ENCODE measurements at regions not wholly inside any gene's neighbourhood (a gene's known extent, or its start where the extent isn't known, plus 50 kb on each side); places are given as distances from the start of the nearest gene placed in this dataset.

GRCh38 chr6:100167585-100167984 lies 173.6 kb upstream of the MCHR2 start:
- H3K9me3 Mint-ChIP-seq (ENCODE audit: insufficient read depth), result no peaks in the 10 kb centered on the region
- H4K20me1 ChIP-seq (ENCODE audit: control insufficient read depth, insufficient read depth, low read length, poor library complexity, severe bottlenecking), result no peaks in the 10 kb centered on the region
- H2AFZ ChIP-seq (ENCODE audit: insufficient read depth, low read depth, low read length, poor library complexity, severe bottlenecking), result no peak overlapping the region
- DNase-seq, result no peak
- H3K9ac ChIP-seq (ENCODE audit: low read length), result no peak overlapping the region
- TF ChIP-seq EZH2 (IDR thresholded peaks at IDR 0.05; ENCODE audit: borderline replicate concordance, insufficient read depth, low read depth, low read length, poor library complexity, severe bottlenecking) (no peak), CTCF (IDR thresholded peaks at IDR 0.05) (no peak)
- H3K79me2 ChIP-seq (ENCODE audit: control insufficient read depth, insufficient read depth, low read length), result no peaks in the 10 kb centered on the region
- ChIA-PET CTCF (no interaction called here), POLR2A (no interaction called here)
- no peaks in the 10 kb centered on the region for H3K27me3 ChIP-seq (replicated peaks in 1 of 4; ENCODE audit: control extremely low read depth in 1 of 4, control insufficient read depth in 3 of 4, insufficient read depth in 4 of 4, low read length in 3 of 4)
- H3K27ac ChIP-seq (ENCODE audit: low read length in 2 of 2), result no peak overlapping the region
- no peaks in the 10 kb centered on the region for H3K4me1 Mint-ChIP-seq
- no peak overlapping the region for H3K4me3 ChIP-seq (ENCODE audit: control extremely low read depth in 1 of 5, extremely low read depth in 1 of 5, insufficient read depth in 1 of 5, low read depth in 2 of 5, low read length in 4 of 5)
- H3K4me2 ChIP-seq (replicated peaks; ENCODE audit: low read depth, low read length, poor library complexity, severe bottlenecking), result no peak overlapping the region
- H3K27ac Mint-ChIP-seq, result no peak overlapping the region
- H3K9me3 ChIP-seq (ENCODE audit: control extremely low read depth in 1 of 3, control insufficient read depth in 2 of 3, insufficient read depth in 1 of 3, low read length in 2 of 3), result no peaks in the 10 kb centered on the region
- H3K4me1 ChIP-seq (ENCODE audit: control insufficient read depth in 2 of 2, insufficient read depth in 2 of 2, low read length in 2 of 2), result no peaks in the 10 kb centered on the region
- intact Hi-C loops (cut with micrococcal nuclease), result no loop called here
- H3K4me3 Mint-ChIP-seq, result no peak overlapping the region
- no peaks in the 10 kb centered on the region for H3K36me3 ChIP-seq (replicated peaks in 1 of 2; ENCODE audit: control extremely low read depth in 1 of 2, control insufficient read depth in 1 of 2, extremely low read depth in 1 of 2, insufficient read depth in 2 of 2, low read length in 1 of 2)
- no peak for ATAC-seq (ENCODE audit: low read depth)
- peaks cover 11% of the 10 kb centered on the region for H3K27me3 Mint-ChIP-seq
- WGBS (ENCODE audit: insufficient coverage), result 17% methylated on average over 2 of the region's 4 CpGs

GRCh38 chr6:100166956-100167355 lies 172.9 kb upstream of the MCHR2 start:
- POLR2A ChIA-PET, result no interaction called here
- no peaks in the 10 kb centered on the region for H3K4me1 Mint-ChIP-seq
- Histone ChIP-seq H3K4me2 (replicated peaks; ENCODE audit: low read depth, low read length, poor library complexity, severe bottlenecking) (no peak overlapping the region), H3K9me3 (ENCODE audit: control extremely low read depth in 1 of 3, control insufficient read depth in 2 of 3, insufficient read depth in 1 of 3, low read length in 2 of 3) (no peaks in the 10 kb centered on the region), H3K4me3 (ENCODE audit: control extremely low read depth in 1 of 5, extremely low read depth in 1 of 5, insufficient read depth in 1 of 5, low read depth in 2 of 5, low read length in 4 of 5) (no peak overlapping the region), H3K27me3 (replicated peaks in 1 of 4; ENCODE audit: control extremely low read depth in 1 of 4, control insufficient read depth in 3 of 4, insufficient read depth in 4 of 4, low read length in 3 of 4) (no peaks in the 10 kb centered on the region), H4K20me1 (ENCODE audit: control insufficient read depth, insufficient read depth, low read length, poor library complexity, severe bottlenecking) (no peaks in the 10 kb centered on the region), H3K27ac (ENCODE audit: low read length in 2 of 2) (no peak overlapping the region), H3K4me1 (ENCODE audit: control insufficient read depth in 2 of 2, insufficient read depth in 2 of 2, low read length in 2 of 2) (no peaks in the 10 kb centered on the region), H2AFZ (ENCODE audit: insufficient read depth, low read depth, low read length, poor library complexity, severe bottlenecking) (no peak overlapping the region), H3K79me2 (ENCODE audit: control insufficient read depth, insufficient read depth, low read length) (no peaks in the 10 kb centered on the region), H3K9ac (ENCODE audit: low read length) (no peak overlapping the region), H3K36me3 (replicated peaks in 1 of 2; ENCODE audit: control extremely low read depth in 1 of 2, control insufficient read depth in 1 of 2, extremely low read depth in 1 of 2, insufficient read depth in 2 of 2, low read length in 1 of 2) (no peaks in the 10 kb centered on the region)
- CTCF ChIA-PET, result no interaction called here
- H3K27ac Mint-ChIP-seq, result no peak overlapping the region
- DNase-seq (no peak), ATAC-seq (ENCODE audit: low read depth) (no peak)
- intact Hi-C loops (cut with micrococcal nuclease), result no loop called here
- no CpG with 5 or more reads among the region's 2 CpGs for WGBS (ENCODE audit: insufficient coverage)
- TF ChIP-seq CTCF (IDR thresholded peaks at IDR 0.05), result no peak
- TF ChIP-seq EZH2 (IDR thresholded peaks at IDR 0.05; ENCODE audit: borderline replicate concordance, insufficient read depth, low read depth, low read length, poor library complexity, severe bottlenecking), result no peak
- no peaks in the 10 kb centered on the region for H3K9me3 Mint-ChIP-seq (ENCODE audit: insufficient read depth)
- H3K27me3 Mint-ChIP-seq, result peaks cover 11% of the 10 kb centered on the region
- no peak overlapping the region for H3K4me3 Mint-ChIP-seq
